ENCODE measurements at regions not wholly inside any gene's neighbourhood (a gene's known extent, or its start where the extent isn't known, plus 50 kb on each side); places are given as distances from the start of the nearest gene placed in this dataset.
"Not testable (repeated sequence)": the region's sequence is repeated elsewhere in the genome, so short reads cannot be mapped to it uniquely, and the experiment has no call there.

DNA sequence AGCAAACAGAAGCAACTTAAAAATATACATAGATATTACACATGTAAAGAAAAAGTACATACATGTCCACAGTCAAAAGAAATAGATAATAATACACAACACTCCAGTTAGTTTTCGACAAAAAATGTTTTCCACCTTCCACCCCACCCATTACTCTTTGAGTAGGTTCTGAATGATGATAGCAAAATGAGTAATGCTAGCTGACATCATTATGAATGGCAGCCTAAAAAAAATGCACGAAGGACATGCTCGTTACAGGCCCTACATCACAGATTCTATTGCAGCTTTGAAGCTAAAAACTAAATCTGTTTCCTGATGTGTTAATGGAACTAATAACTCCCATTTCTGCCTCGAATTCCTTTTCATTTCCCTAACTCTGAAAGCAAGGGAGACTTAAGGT lies 578.7 kb upstream of the NETO1 start:
- DNase-seq = no peak

DNA sequence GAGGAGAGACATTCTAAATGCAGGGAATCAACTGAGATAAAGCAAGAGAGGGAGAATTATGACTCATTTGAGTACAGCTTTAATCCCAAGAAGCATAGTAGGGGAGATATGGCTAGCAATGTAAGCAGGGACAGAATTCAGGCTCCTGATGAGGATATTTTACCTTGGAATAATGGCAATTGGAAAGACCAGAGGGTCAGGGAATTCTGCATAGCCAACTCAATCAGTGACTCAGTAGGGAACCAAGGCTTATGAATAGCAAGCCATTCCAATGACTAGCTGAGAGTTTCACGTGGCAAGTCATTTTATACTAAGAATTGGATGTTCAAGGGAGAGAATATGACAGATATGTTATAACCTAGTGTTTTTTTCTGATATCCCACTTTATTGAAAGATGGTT lies 563.8 kb upstream of the NETO1 start:
- DNase-seq = no peak

DNA sequence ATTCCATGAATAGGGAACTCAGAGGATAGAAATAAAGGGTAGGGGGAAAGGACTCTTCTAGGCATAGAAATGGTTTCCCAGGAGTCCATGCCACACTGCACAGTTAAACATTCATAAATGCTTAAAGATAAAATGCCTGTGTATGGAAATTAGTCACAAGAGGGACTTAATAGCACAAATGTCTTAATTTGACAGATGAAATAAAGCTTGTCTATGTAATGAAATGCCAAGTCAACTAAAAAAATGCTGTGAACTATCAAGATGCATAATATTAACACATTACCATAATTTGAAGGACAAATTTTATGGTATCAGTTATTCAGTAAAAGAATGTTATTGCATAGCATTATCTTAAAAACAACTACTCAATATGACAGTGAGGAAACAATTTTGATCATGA lies 553.2 kb upstream of the NETO1 start:
- DNase-seq = no peak

DNA sequence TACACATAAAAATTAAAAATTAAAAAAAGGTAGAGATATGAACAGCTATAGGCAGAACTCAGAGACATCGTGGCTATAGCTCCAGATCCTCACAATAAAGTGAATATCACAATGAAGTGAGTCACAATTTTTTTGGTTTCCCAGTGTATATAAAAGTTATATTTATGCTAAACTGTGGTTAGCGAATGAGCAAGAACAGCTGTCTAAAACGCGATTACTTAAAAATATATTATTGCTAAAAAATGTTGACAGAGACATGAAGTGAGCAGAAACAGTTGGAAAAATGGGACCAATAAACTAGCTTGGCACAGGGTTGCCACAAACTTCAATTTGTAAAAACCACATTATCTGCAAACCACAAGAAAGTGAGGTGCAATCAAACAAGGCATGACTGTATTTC lies 551.7 kb upstream of the NETO1 start:
- no peak for DNase-seq

DNA sequence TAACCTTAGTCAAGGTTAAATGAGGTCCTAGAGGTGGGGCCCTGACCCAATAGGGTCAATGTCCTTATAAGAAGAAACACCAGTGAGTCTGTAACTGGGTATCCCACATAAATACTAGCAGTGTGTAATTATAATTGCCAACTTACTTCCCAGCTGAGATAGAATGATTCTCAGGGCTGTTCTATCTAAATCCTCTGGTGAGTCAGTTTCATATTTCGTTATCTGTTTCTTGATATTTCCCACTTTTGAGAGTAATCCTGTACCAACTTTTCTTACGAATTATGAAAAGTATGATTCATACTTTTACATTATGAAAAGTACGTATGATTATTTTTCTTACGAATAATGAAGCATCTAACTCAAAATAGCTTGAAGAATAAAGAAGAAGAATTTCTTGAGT lies 546.8 kb upstream of the NETO1 start:
- DNase-seq = no peak

DNA sequence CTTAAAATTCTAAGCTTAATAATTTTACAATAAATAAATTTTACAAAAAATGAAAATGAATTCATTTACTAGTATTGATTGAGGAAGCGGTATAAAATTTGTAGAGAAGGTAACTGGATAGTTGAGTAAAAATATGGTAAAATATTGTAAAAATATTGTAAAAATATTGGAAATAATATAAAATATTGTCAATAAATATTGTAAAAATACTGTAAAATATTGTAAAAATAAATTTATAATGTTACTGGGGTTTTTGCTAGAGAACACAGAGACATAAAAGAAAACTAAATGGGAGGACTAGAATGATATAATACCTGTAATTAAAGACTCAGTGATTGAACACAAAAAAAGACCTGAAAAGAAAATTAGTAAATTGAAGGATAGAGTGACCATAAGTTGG lies 546.3 kb upstream of the NETO1 start:
- DNase-seq = no peak

DNA sequence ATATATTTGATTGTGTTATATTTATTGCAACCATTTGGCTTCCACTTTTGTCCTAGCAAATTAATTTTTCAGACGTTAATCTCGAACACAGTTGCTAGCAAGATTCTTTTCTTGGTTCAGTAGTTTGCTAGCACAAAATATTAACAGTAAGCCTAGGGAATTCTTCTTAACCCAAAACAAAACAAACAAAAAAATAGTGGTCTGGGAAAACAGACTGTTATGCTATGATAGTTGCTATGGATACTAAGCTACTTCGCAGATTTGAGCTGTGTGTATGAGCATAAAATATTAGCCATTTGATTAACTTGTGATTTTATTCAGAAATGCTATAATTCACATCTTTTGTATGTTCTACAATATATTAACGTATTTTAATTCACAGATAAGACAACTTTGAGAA lies 541.5 kb upstream of the NETO1 start:
- peak; percentile 5 for DNase-seq

DNA sequence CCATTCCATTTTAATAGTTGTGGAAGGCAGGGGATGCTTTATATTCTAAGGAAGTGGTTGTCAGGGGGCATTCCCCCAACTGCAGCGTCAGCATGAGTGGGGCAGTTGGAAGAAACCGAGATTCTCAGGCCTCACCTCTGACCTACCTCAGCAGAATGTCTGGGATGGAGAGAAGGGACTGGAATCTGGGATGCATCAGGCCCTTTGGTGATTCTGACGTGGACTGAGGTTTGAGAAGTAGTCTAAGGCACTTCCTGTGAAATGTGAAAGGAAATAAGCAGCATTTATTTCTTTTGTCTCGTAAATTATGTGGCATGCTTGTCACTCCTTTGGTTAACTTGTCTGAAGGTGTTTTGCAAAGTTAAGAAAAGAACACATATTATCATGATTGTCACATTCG lies 540.7 kb upstream of the NETO1 start:
- no peak for DNase-seq

DNA sequence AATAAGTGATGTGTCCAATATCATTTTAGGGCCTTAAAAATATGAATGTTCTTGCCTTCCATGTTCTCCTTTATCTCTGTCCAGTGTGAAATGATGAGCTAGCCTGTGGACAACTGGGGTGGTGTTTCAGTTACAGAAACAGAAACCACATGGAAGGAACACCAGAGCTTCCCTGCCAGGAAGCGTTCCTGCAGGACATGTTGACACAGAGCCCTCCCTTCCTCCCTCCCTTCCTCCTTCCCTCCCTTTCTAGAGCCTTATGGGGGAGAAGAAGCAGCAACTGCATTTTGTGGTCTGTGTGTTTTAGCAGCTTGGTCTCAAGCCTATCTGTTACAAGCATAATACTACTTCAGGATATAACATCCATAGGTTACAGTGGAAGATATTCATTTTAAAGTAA lies 539.7 kb upstream of the NETO1 start:
- DNase-seq = peak; percentile 36

DNA sequence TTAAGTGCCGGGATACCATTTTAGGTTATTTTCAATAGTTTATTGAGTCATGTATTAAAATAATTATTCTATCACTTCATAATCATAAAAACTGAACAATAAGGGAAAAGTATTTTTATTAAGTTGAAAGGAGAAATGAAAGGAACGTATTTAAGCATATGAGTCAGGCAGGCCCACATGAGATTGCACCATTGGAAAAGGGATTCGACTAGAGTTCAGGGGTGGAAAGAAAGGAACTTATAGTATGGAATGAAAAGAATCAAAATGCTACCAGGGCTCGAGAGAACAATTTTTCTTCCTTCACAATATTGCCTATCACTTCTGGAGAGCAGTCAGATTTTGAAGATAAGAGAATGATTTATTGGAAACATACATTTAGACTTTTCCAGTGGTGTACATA lies 516.5 kb upstream of the NETO1 start:
- no peak for DNase-seq

DNA sequence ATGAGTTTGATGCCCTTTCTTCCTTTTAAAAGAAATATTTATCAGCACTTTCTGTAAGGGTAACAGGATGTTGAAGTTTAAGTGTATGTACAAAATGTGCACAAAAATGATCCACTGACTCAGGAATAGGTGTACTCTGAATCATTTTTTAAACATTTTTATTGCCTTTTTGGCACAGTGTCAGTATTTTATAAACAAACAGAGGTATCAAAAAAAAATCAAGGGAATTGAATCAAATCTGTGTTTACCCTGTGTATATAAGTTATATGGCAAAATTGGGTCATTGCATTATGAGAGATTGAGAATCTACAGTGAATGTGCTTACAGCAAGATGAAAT lies 513.9 kb upstream of the NETO1 start:
- no peak for DNase-seq

DNA sequence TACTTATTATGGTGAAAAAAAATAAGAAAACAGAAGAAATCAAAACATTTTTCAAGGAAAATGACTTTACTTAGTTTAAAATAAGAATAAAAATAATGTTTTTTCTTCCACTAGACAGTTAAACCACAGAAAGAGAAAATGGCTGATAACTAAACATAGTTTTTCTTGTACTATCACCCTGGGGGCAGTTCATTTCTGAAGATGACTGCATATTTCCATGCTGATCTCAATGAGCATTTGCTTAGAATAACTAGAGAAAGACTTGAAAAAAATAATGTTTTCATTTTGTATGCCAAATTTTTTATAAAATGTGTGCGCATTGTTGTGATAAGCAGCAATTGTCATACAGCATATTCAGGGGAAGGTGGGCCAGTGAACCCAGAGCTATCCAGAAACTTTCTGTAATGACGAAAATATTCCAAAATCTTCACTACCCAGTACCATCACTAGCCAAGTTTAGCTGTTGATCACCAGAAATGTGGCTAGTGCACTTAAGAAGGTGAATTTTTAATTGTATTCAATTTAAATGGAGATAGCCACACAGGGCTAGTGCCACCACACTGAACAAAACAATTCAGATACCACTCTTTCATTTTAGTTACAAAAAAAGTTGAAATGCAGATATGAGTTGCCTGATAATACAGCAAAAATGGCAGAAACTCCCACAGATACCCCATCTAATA lies 513.4 kb upstream of the NETO1 start:
- no peak for DNase-seq

DNA sequence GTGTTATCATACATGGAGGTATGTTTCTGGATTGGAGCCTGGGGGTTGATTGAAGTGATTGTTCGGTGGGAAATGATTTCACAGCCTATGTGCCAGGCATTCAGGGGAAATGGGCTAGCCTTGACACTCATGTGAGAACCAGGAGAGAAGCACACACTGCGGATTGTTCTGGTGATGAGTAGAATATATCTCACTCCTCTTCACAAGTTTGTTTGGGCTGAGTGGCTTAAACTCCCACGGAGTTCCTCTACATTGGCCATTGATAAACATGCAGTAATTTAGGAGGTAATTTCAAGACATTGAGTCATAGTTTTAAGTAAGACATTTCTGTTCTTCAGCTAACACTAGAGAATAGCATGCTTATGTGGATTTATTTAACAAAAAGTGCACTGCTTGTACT lies 498.9 kb upstream of the NETO1 start:
- DNase-seq = no peak

DNA sequence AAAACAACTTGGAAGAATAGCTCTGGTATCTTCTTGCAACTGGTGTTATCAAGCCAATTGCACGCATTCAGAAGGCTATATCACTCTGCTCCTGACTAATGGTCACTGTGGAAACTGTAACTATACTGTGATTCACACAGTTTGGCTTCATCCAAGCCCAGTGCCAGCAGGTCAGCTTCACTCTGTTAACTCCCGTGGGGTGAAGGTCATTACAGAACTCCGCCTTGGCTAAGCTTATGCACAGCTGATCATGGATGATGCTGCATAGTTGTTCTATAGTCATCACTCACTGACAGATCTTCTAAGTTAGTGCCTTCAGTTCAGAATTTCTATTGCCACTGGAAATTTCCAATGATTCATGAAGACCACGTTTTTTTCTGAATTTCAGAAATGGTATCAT lies 497.2 kb upstream of the NETO1 start:
- DNase-seq = no peak

DNA sequence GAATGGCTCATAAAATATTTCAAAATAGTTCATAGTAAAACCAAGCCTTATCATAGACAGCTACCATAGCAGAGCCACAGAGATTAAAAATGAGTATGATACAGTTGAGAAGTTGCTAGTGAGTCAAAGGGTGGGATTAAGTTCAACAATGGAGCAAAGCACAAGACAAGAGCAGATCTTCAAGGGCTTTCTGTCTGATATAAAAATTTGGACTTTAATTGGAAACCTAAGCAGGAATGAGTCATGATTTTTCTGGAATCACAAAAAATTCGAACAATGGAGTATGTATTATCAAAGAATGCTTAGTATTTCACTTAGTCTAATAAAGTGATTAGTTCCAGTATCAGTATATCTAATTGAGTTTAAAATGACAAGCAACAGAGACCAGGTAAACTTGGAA lies 487.3 kb upstream of the NETO1 start:
- no peak for DNase-seq

DNA sequence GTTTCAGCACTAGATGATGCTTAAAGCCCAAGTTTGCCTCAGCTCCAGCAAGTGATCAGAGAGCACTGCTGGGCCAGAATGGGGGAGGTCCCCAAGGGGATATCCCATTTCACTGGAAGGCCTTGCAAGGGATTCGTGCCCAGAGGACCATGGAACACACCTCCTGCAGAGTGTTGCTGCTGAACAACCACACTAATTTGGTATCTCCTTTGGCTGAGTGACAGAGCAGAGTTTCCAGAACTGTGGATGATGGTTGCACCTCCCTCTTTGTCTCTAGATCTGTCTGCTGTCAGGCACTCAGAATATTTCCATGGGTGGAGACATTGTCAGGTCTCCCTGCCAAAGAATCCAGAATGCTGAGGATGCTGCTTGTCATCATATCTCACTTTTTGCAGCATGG lies 484.8 kb upstream of the NETO1 start:
- DNase-seq = peak; percentile 17

DNA sequence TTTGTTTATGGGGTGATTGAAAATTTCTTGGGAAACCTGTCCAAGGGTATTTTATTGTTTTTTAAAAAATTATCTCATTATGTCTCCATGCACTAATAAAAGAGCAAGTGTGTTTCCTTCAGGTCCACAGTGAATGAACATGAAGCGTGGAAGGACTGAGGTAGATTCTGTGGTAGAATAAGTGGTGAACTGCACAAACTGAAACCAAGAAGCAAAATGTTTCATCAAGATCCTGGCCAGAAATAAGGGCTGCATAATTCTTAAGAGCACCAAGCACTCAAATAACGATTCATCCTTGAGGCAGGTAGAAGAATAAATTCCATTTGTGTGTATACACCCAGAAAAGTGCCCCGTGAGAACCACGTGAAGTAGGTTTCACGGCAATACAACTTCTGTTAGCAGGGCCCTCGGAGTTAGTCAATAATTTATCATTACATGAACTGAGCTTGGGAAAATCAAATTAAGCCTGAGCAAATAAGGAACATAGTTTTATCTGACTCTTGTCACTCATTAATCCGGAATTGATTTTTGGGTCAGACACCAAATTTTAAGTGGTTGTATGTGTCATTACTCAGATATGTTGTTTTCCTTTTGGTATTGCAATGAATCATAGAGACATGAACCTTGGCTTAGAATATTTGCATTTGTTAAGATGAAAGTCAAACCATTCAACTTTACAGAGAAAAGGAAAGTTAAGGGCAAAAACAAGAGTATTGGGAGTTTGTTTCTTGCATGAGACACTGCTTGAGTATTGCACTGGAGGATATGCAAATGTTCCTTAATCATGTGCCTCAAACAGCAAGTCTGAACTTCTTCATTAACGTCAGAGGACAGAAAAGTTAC lies 472.6 kb upstream of the NETO1 start:
- no peak for DNase-seq

DNA sequence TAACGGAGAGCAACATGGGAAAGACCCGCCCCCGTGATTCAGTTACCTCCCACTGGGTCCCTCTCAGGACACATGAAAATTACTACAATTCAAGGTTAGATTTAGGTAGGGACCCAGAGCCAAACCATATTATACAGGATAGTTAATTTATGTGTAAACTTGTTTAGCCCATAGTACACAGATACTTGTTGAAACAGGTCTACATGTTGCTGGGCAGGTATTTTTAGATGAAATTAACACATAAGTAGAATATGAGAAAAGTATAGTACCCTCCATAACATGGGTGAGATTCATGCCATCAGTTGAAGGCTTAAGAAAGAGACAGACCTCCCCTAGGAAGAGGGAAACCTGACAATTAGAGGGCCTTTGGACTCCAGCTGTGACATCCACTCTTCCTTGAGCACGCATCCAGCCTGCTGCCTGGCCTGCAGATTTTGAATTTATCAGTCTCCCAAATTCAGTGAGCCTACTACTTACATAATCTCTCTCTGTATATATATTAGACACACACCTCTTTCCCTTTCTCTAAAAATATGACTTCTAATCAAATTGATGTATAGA lies 463.5 kb upstream of the NETO1 start:
- DNase-seq = no peak

DNA sequence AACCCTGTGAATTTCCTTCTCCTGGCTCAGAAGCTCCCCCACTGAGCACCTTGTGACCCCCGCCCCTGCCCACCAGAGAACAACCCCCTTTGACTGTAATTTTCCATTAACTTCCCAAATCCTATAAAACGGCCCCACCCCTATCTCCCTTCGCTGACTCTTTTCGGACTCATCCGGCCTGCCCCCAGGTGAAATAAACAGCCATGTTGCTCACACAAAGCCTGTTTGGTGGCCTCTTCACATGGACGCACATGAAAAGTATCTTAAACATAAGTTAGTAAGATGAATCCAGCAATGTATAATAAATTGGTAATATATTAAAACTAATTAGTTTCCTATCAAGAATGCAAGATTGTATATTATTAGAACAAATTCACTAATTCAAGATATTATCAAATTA lies 462.3 kb upstream of the NETO1 start:
- not testable (repeated sequence) for DNase-seq

DNA sequence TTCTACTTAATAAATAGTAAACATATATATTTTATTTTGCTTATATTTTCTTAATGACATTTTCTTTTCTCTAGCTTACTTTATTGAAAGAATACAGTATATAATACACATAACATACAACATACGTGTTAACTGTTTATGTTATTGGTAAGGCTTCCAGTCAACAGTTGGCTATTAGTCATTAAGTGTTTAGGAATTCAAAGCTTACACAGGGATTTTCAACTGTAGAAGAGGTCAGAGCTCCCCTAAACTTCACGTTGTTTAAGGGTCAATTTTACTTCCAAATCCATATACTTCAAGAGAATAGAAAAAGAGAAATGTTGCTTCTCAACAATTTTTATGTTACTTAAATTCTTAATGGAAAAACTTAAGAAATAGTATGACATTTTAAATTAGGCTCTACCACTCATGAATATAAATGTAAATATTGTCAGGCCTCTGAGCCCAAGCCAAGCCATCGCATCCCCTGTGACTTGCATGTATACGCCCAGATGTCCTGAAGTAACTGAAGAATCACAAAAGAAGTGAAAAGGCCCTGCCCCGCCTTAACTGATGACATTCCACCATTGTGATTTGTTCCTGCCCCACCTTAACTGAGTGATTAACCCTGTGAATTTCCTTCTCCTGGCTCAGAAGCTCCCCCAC lies 456.5 kb upstream of the NETO1 start:
- DNase-seq = not testable (repeated sequence)

DNA sequence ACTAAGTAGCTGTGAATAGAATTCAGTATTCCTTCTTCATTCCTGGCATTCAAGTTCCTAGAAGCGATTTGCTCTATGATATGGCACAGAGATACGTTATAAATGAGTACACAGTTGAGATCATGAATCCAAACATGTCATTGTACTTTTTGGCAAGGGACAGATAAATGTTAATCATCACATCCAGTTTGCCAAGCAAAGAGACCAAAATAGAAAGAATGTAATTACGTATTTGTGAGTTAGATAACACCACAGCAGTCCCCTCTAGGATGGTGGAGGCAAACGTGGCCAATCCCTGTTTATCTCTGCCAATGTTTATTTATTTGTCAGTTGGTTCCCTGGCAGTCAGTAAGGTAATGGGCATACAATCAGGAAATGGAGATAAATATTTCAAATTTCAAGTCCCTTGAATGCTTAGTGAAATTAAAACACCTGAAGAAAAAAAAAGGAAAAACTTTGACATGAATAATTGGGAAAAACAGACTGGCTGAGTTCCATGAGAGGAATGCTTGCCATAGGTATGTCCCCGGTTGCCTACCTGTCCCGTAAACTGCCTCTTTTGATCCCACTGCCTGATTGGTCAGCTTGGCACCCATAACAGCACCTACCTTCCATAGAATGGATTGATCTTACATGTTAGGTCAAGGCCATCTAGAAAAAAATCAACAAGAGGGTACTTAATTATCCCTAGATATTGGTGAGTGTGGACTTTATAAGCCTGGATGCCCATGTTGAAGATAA lies 451.1 kb upstream of the NETO1 start:
- no peak for DNase-seq

DNA sequence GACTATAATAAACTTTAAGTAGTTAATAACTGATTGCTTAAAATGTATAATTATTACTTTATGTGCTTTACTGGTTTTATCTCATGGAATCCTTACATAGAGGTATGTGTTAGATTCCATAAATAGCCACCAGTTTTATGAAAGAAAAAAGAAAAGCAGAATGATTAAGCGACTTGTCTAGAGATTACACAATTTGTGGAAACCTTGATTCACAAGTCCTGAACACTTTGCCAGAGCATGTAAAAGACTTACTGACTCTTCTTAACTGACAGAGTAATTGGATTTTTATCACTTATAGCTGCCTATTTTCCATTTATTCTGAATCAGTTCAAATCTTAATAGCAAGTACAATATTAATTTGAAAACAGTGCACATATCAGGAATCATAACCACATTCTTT lies 448.7 kb upstream of the NETO1 start:
- DNase-seq = no peak

Measured in renal pelvis (tissue), 1 donor.